SK-N-SH (cell line): ENCODE measurements at regions not wholly inside any gene's neighbourhood (a gene's known extent, or its start where the extent isn't known, plus 50 kb on each side); places are given as distances from the start of the nearest gene placed in this dataset.

ENCODE experiments used
- CTCF ChIP-seq: fragments of 200-600 bp; sonication (generic); IDR thresholded peaks from 2 replicates; pipeline ENCODE4 v1.6.1; 2017; ENCODE audit warnings: antibody characterized with exemption, mild to moderate bottlenecking, moderate library complexity
- FOSL2 ChIP-seq: IDR thresholded peaks from 2 replicates; pipeline ENCODE4 v1.4.0; 2012; ENCODE audit warnings: low read depth, mild to moderate bottlenecking, moderate library complexity, borderline replicate concordance
- GABPA ChIP-seq: IDR thresholded peaks from 2 replicates; pipeline ENCODE4 v1.4.0; 2012; ENCODE audit warnings: low read depth, mild to moderate bottlenecking
- MAX ChIP-seq: IDR thresholded peaks from 2 replicates; pipeline ENCODE4 v1.4.0; 2012; ENCODE audit warnings: low read depth
- TCF12 ChIP-seq: IDR thresholded peaks from 2 replicates; pipeline ENCODE4 v1.4.0; 2012
- USF2 ChIP-seq: fragments of 150-350 bp; IDR thresholded peaks from 2 replicates; pipeline ENCODE4 v1.6.1; 2017; ENCODE audit warnings: antibody characterized with exemption, low read length, low read depth, borderline replicate concordance

GRCh38 chr6:4346659-4347333 is 211.4 kb upstream of the ECI2 start:
- TF ChIP-seq CTCF (no peak), FOSL2 (no peak), USF2 (no peak), TCF12 (no peak), GABPA (no peak), MAX (no peak)
